G401.6 (cell line): ENCODE measurements at regions not wholly inside any gene's neighbourhood (a gene's known extent, or its start where the extent isn't known, plus 50 kb on each side); places are given as distances from the start of the nearest gene placed in this dataset.

ENCODE experiments used
- FAIRE-seq: peaks from 2 replicates; lab custom pipeline; 2012; peaks lifted over from hg19 to GRCh38; lab: Jason Lieb, UNC

DNA sequence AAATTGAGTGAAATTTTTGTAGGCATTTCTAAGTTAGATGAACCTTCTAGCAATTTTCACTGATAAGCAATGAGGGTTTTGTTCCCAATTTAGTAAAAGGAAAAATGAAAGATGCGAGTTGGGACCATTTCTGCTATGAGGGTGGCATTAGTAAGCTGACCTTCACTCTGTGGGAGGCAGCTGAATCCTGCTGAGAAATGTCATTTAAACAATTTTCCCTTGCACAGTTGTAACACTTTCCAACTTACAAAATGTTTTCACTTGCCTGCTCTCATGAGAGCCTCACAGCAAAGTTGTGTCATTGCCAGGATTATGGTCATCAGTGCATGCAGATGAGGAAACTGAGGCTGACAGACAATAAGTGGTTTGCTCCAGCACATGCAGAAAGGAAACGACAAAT is 527.7 kb downstream of the TNS1 start:
- no peak for FAIRE-seq

DNA sequence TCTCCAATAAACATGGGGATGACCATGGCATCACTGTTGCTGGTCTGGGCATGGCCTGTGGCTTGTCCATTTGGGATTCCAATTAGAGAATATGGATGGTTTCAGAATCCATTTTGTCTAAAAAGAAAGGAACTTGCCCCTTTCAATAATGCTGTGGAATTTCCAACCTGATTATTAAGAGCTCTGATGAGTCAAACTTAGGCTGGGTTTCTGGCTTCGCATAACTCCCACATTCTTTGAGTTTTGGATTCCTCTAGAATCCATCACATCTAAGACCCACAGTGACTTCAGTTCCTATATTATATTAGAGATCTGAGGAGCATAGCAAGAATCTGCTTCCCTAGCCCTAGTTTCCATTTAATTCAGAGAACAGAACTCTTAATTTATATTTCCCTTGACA is 531.5 kb downstream of the TNS1 start:
- FAIRE-seq, result no peak

DNA sequence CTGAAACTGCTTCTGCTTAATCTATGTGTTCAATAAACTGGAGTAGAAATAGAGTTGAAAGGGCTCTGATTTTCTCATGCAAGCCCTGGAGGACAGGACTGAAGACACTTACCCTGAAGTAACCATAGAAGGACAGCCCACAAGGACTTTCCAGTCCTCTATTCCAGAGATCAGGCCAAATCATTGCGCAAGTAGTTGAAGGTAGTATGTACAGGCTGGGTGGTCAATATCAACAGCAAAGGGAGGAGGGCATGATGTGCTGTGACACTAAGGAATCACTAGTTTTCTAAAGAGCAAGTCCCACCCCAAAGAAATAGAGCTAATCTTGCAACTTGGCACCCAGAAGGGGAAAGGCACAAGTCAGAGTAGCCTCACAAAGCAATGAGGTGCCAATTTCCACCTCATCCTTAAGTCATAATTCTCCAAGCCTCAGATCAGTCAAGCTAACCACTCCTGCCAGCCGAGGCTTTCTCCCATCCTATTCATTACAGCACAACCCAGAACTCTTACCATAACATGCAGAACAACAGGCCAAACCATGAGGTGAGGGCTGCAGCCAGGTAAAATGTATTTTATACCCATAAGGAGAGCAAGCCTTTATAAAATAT is 533.5 kb downstream of the TNS1 start:
- no peak for FAIRE-seq

DNA sequence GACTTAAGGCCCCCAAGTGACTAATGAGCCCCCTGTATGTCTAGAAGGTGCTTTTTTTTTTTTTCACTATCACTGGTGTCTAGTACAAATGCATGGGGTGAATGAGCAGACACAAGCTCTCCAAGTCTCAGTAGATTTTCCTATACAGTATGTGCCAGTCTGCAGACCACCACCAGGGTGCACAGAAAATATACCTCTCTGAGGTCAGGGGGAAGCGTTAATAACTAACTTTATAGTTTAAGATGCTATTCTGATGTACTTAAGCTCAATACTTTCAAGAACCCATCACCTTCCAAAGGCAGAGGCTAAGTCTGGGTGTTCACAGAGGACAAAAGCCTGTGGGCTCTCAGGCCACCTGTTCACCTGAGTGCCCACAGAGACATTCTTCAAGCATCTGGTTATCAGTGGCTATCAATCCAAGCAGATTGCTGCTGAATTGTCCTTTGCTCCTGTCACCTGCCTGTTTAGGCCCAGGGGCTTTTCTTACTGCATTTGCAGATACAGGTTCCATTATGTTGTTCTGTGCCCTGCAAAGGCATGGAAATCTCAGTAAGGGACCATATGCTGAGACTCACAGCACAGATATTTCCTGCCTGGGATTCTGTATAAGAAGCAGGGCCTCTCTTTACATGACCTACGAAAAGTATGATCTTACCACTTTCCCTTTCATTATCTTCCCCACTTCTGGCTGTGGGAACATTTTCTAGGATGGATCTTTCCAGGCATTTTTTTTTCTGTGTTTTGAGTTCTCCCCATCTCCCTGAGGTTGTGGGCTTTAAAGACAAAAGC is 534.6 kb downstream of the TNS1 start:
- FAIRE-seq, result no peak

DNA sequence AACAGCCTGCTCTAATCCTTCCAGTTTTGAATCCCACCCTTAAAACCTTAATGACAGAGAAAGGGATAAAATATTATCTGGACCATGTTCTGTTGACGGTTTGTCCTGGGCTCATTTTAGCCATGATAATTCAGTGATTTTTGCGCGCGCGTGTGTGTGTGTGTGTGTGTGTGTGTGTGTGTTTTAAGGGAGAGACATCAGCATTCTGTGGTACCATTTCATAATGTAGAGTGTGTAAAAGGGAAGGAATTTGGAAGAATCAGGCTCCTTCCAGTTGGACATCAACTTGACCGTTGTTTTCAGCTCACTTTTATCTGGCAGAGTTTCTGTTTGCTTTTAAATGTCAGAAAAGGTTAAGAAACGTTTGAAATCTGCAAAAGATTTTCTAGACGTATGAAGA is 535.5 kb downstream of the TNS1 start:
- no peak for FAIRE-seq

DNA sequence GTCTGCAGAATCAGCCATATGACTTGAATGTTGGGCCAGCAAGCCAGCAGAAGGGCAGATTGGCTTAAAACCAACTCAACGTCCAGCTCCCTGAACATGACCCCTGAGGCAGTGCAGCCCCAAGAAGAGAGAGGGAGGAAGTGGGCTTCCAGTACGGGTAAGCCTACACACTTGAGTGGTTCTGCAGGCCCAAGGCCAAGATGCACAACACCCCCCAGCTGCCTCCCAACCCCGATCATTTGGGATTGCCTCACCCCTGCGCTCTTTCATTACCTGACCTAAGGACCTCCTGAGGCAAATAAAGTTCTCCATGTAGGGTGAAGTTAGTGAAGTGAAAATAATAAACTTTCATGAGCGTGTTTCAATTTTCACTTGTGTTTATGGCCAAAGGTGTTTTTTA is 536.0 kb downstream of the TNS1 start:
- FAIRE-seq, result no peak

DNA sequence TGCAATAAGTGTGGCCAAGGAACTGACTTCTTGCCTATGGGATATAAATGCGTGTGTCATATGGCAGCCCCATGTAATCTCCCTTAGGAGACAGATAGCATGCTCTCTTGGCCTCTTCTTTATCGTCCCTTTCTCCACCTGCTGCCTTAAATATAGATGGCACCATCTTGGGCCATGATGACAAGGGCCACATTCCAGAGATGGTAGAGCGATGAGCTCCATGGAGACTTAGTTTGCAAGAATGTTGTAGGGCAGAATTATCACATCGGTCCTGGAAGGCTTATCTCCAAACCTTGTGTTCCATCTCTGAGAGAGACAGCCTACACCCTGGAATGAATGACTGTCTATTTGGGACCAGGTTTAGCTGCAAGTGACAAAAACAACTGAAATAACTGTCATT is 536.7 kb downstream of the TNS1 start:
- FAIRE-seq, result no peak

DNA sequence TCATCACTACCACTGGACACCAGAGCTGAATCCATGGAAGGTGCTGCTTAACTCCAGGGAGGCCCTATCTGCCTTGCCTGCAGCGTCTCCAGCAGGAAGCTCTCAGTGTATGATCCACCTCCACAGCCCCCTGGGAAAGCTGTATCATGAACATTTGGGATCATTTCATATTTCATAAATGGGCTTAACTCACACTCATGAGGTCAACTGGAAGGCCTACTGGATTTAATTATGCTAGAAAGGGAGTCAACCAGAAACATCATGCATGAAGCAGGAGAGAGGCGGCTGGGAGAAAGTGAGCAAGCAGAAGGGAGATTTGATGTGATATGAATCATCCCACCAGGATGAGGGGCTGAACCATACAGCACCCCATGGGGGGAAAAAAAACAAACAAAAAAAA is 537.7 kb downstream of the TNS1 start:
- FAIRE-seq, result no peak

DNA sequence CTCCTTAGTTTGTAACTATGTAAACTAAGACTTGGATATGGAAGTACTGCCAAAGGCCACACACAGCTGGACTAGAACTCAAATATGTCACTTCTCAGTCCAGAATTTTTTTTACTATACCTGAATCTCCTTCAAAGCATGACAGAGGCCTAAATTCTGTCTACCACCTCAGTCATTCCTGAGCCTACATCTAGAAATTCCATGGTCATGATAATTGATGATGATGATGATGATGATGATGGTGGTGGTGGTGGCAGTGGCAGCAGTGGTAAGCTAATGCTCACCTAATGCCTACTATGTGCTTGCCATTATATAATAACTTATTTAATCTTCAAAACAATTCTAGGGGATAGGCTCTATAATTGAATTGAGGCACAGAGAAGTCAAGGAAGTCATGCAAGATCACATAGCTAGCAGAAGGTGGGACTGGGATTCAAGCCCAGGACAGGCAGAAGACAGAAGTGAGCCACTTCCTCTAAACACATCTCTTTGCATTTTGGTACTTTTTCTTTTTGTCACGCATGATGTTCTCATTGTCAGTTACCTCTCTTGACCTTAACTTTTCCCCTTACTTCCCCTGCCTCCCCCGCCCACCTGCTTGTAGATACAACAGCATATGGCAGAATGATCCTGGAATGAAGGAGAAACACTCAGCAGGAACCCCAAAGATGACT is 539.3 kb downstream of the TNS1 start:
- FAIRE-seq, result no peak

DNA sequence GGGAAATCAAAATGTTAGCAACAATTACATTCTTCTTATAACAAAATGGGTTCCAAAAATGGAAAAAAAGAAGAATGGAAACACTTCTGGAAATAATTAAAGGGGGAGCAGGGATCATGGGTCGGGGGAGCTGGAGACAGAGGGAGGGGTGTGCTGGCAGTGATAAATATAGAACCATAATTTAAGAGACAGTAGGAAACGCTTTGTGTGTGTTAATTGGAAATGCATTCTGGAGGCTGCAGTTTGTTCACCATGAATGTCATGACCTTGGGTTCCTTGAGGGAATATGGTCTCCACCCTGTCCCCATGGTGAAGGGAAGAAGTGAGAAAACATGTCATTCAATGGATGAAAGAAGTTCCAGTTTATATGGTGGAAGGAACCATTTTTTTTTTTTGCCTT is 540.7 kb downstream of the TNS1 start:
- no peak for FAIRE-seq

DNA sequence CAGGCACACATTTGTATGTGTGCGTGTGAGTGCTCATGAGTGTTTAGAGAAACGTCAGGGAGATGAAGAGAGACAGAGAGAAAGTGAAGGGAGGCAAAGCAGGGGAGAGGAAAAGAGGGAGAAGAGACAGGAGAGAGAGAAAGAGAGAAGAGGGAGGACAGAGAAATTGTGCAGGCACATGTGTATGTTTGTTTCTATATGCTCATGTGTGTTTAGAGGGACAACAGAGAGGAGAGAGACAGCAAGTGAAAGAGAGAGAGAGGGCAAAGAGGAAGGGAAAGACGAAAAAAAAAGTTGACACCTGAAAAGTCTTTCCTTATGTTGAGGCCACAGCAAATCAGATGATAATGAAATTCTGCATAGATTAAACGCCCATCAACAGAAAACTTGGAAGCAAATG is 541.1 kb downstream of the TNS1 start:
- FAIRE-seq, result no peak

DNA sequence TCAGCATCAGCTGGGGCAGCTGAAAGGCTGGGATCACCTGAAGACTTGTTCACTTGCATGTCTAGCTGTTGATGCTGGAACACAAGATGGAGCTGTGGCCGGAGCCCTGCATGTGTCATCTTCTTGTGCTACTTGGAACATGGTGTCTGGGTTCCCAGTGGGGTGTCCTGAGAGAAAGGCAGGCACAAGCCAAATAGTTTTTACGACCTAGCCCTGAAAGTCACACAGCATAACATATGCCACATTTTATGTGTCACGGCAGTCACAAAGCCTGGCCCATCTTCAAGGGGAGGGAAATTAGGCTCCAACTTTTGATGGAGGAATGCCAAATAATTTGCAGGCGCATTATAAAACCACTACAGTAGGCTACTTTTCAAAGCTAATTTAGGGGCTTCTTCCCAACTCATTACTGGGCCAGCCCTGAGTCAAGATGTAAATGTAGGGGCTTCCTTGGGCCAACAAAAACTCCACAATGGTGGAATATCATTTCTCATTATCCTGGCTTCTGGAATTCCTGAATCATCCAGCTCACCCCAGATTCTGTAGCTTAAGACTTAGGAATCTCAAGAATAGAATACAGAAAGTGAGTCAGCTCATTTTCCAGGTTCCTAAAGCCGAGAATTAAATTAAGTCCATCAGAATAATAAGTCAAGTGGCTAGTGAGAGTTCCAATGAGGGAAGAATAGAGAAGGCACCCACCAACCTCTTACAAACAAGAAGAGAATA is 543.0 kb downstream of the TNS1 start:
- no peak for FAIRE-seq

DNA sequence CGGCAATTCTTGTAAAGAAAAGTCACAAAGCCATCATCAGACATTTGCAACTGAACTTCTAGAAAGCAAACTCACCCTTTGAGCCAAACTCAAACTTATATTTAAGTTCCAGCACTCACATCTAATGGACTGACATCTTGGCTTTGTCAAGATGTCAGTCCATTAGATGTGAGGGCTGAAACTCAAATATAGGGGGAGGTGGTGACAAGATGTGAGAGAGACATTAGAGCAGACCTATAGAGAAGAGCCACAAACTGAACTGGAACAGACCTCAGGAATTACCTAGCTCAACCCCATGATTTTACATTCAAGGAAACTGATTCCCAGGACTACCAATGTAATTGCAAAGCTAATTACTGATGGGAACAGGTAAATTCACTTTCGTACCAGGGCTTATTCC is 543.8 kb downstream of the TNS1 start:
- FAIRE-seq, result no peak

DNA sequence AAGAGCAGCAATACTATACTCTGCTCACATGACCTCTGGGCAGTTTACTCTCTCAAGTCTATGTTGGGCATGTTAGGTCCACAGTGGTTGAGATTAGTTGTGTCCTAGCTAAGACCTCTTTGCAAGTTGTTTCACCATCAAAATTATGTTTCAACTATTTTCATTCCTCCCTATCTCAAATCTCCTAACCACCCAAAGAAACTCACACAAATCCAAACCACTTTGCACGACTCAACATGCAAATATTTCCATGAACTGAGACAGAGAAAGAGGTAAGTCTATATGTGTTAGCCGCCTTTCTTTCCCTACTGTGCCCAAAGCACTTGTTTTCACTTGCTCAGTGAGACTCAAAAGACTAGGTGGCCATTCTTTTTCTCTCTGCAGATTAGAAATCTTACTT is 546.8 kb downstream of the TNS1 start:
- no peak for FAIRE-seq

DNA sequence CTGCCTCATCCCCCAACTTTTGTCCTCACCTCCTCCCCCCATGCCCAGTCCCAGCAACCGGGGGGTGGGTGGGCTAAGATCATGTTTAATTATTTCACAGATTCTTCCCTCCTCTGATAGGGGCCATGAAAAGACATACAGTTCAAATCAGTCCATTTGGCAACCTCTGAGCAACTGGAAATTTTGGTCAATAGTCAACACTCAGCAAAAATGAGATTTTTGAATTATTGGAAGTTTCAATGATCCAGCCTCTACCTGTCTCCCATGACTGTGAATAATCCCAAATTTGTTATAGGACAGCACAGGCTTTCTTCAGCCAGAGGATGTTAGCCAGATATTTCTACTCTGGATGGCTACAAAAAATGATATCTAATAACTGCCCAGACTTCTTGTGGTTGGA is 549.9 kb downstream of the TNS1 start:
- FAIRE-seq, result no peak

DNA sequence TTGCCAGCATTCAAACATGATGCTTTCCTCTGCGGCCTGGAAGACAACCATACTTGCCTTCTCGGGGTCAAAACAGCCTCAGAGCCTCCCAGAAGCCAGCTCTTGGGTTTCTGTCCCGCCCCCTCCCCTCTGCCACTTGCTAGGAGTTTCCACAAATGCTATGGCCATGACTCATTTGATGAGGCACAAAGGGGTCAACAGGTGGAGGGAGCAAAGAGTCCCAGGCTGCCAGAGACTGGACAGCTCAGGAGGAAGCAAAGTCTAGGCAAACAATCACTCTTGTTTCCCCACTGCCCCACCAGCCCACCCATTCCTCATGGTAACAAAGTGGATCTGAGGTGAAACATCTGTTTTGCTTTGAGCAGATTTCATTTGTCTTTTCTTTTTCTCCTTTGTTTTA is 551.1 kb downstream of the TNS1 start:
- FAIRE-seq, result no peak

DNA sequence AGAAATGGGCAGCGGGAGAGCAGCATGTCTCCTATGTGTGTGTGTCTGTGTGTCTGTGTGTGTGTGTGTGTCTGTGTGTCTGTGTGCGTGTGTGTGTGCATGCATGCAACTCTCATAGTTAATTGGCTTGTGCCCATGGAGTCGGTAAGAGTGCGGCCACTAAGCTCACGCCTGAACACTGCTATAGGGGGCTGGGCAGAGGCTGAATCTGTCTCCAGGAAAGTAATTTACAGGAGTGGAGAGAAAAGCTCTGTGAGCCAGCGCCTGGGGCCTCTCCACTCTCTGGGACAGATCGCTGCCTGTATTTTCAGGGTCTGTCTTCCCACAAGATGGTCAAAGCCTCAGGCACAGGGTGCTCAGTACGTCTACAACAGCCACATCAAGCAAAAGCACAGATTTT is 553.4 kb downstream of the TNS1 start:
- FAIRE-seq, result no peak

DNA sequence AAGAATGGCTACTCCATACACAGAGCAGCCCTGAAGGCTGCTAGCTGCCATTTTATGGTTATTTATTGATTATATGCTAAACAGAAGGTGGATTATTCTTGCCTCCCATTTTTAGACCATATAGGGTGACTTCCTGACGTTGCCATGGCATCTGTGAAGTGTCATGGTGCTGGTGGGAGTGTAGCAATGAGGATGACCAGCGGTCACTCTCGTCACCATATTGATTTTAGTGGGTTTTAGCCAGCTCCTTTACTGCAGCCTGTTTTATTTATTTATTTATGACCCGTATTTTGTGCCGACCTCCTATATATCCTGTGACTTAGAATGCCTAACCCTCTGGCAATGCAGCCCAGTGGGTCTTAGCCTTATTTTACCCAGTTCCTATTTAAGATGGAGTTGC is 553.9 kb downstream of the TNS1 start:
- FAIRE-seq, result no peak

DNA sequence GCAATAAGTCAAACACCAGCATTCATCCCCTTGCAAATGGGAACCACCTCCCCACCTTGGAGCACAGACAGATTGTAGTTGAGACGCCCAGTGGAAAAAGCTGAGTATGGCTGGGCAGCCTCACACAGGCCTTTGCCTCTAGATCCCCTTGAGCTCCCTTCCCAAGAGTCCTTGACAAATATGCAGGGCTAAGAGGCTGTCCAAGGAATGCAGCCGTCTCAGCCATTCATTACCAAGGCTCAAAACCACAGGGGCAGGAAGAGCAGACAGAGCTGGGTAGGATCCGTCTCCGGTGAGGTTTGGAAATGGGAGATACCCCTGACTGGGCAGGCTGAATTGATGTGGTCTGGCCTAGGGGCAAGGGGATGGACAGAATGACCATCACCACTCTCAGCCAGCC is 557.1 kb downstream of the TNS1 start:
- FAIRE-seq, result no peak

DNA sequence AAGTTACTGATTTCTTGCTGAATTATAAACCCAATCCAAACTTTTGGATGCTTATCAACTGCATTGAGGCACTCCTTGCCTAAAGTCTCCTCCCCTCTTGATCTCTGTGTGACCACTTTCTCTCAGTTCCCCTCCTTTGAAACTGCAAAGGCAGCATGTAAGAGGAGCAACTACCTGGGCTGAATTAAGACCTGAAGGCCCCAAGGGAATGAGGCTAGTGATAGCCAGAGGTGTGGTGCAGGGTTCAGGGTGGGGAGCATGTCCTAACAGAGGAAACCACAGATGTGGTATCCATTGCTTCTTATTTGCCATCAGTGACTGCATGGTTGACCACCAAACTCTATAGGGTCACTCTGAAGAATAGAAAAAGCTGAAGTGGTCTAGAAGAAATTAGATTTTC is 557.9 kb downstream of the TNS1 start:
- FAIRE-seq, result no peak

DNA sequence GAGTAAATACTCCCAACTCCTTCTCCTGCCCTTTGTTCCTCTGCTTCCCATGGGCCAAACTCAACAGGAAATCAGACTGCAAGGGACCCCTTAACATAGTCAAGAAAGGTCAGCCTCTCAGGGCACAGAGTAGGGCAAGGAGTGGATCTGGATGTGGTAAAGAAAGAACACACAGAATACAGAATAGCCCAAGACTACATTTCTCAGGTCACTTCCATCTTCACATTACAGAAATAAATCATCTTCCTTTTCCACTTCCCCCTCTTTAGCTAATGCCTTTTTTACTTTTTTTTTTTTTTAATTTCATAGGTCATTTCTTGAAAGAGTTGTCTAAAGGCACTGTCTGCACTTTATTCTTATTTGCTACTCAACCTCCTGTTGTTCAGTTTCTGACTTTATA is 558.3 kb downstream of the TNS1 start:
- no peak for FAIRE-seq

DNA sequence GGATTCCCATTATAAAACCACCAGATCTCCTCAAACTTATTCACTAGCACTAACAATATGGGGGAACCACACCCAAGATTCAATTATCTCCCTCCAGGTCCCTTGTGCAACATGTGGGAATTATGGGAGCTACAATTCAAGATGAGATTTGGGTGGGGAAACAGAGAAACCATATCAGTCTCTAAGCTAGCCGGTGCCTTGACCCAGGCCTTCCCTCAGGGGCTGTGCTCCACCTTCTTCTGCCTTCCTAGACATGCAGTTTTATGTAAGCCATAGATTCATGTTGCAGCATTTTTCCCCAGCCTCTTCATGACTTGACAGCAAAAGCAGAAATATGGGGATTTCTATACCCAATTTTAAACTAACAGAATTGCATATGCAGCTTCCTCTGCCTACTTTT is 559.2 kb downstream of the TNS1 start:
- FAIRE-seq, result no peak

DNA sequence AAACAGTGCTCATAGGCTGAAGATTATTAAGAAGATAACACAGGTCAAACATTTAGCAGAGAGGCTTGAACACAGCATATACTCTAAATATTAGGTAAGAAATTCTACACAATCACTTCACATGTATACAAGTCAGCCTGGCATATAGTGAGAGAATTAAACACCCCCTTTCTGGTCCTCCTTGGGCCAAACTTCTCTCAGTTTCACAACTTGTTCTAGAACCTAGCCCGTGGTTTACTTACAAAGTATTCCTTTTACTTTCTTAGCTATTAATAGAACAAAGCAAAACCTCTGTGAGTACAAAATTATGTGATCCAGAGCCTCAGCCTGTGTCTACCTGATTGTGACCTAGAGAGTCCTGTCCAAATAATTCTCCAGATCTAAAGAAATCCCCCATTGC is 562.8 kb downstream of the TNS1 start:
- no peak for FAIRE-seq
